Stomach (tissue), 4 donors: ENCODE measurements at regions not wholly inside any gene's neighbourhood (a gene's known extent, or its start where the extent isn't known, plus 50 kb on each side); places are given as distances from the start of the nearest gene placed in this dataset.

ENCODE experiments used
- CTCF ChIP-seq, 7 experiments: fragments of 450-650 bp in 4 of 7; fragments of 200-600 bp in 3 of 7; sonication (generic) in 3 of 7; IDR thresholded peaks; one replicate each; pipeline ENCODE4 v1.5.1; 2016 to 2019; ENCODE audit warnings: antibody characterized with exemption in 7 of 7, control low read depth in 2 of 7, mild to moderate bottlenecking in 1 of 7
- EP300 ChIP-seq: sonication (generic); formaldehyde crosslinking; IDR thresholded peaks from one replicate; pipeline ENCODE4 v1.6.1; 2017; ENCODE audit warnings: antibody characterized with exemption
- POLR2A ChIP-seq, 4 donors: fragments of 450-650 bp; IDR thresholded peaks; one replicate each; pipeline ENCODE4 v1.6.1; 2016; ENCODE audit warnings: antibody characterized with exemption in 4 of 4, control low read depth in 2 of 4, mild to moderate bottlenecking in 1 of 4, moderate library complexity in 1 of 4

GRCh38 chr2:136314240-136314639, 196.3 kb upstream of the CXCR4 start:
- TF ChIP-seq POLR2A (IDR thresholded peaks at IDR 0.05) (no peak), EP300 (no peak), CTCF (IDR thresholded peaks at IDR 0.05) (no peak)
